ENCODE measurements at regions not wholly inside any gene's neighbourhood (a gene's known extent, or its start where the extent isn't known, plus 50 kb on each side); places are given as distances from the start of the nearest gene placed in this dataset.

GRCh38 chr14:50047274-50047676 lies 69.1 kb downstream of the VCPKMT start:
- no peak overlapping the region for H3K4me3 ChIP-seq
- no peak overlapping the region for H3K4me2 ChIP-seq
- H3K4me1 Mint-ChIP-seq: peaks cover 18% of the 10 kb centered on the region
- no peaks in the 10 kb centered on the region for H3K36me3 Mint-ChIP-seq (ENCODE audit: low read depth)
- no peaks in the 10 kb centered on the region for H4K20me1 ChIP-seq (replicated peaks; ENCODE audit: insufficient read depth)
- H2AFZ ChIP-seq: peak overlapping the region; percentile 93
- H3K4me1 ChIP-seq (ENCODE audit: insufficient read depth): peaks cover 4% of the 10 kb centered on the region; the same call in 1 of the 2 replicates
- H3K27me3 Mint-ChIP-seq (ENCODE audit: insufficient read depth, low read depth, poor library complexity): no peaks in the 10 kb centered on the region
- no peak for ATAC-seq
- no peak overlapping the region for H3K4me3 Mint-ChIP-seq
- no peak overlapping the region for H3K27ac ChIP-seq (ENCODE audit: low read depth)
- H3K9me2 ChIP-seq (ENCODE audit: insufficient read depth): peaks cover 4% of the 10 kb centered on the region; the same call in 1 of the 2 replicates
- H3K9me3 Mint-ChIP-seq: no peaks in the 10 kb centered on the region
- DNase-seq (ENCODE audit: low spot score): no peak
- H3F3A ChIP-seq (replicated peaks; ENCODE audit: low read depth): no peaks in the 10 kb centered on the region
- no peaks in the 10 kb centered on the region for H3K79me2 ChIP-seq (replicated peaks; ENCODE audit: insufficient read depth)
- no peaks in the 10 kb centered on the region for H3K36me3 ChIP-seq (ENCODE audit: insufficient read depth)
- no peak for TF ChIP-seq POLR2AphosphoS5 (IDR thresholded peaks at IDR 0.05; ENCODE audit: low read depth)
- no peak for TF ChIP-seq CREB1 (CRISPR knock-in tag; IDR thresholded peaks at IDR 0.05; ENCODE audit: low read depth)
- TF ChIP-seq, protein P1, sequence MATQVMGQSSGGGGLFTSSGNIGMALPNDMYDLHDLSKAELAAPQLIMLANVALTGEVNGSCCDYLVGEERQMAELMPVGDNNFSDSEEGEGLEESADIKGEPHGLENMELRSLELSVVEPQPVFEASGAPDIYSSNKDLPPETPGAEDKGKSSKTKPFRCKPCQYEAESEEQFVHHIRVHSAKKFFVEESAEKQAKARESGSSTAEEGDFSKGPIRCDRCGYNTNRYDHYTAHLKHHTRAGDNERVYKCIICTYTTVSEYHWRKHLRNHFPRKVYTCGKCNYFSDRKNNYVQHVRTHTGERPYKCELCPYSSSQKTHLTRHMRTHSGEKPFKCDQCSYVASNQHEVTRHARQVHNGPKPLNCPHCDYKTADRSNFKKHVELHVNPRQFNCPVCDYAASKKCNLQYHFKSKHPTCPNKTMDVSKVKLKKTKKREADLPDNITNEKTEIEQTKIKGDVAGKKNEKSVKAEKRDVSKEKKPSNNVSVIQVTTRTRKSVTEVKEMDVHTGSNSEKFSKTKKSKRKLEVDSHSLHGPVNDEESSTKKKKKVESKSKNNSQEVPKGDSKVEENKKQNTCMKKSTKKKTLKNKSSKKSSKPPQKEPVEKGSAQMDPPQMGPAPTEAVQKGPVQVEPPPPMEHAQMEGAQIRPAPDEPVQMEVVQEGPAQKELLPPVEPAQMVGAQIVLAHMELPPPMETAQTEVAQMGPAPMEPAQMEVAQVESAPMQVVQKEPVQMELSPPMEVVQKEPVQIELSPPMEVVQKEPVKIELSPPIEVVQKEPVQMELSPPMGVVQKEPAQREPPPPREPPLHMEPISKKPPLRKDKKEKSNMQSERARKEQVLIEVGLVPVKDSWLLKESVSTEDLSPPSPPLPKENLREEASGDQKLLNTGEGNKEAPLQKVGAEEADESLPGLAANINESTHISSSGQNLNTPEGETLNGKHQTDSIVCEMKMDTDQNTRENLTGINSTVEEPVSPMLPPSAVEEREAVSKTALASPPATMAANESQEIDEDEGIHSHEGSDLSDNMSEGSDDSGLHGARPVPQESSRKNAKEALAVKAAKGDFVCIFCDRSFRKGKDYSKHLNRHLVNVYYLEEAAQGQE (IDR thresholded peaks at IDR 0.05; ENCODE audit: unreplicated experiment): no peak
- no peak for TF ChIP-seq ZNF114 (CRISPR knock-in tag; IDR thresholded peaks at IDR 0.05)
- no peak for TF ChIP-seq JUNB (IDR thresholded peaks at IDR 0.05; ENCODE audit: unreplicated experiment)
- TF ChIP-seq EZH2phosphoT487 (IDR thresholded peaks at IDR 0.05; ENCODE audit: unreplicated experiment): no peak
- H3K27me3 ChIP-seq (ENCODE audit: insufficient read depth): no peaks in the 10 kb centered on the region
- no peak overlapping the region for H3K27ac Mint-ChIP-seq

- no peak overlapping the region for H3K27ac Mint-ChIP-seq
- H3K79me2 ChIP-seq (replicated peaks; ENCODE audit: insufficient read depth): no peaks in the 10 kb centered on the region
- no peak overlapping the region for H3K4me3 Mint-ChIP-seq
- ATAC-seq: no peak
- no peak overlapping the region for H3K4me2 ChIP-seq
- no peak for DNase-seq (ENCODE audit: low spot score)
- H3K27me3 Mint-ChIP-seq (ENCODE audit: insufficient read depth, low read depth, poor library complexity): no peaks in the 10 kb centered on the region
- no peak overlapping the region for H3K4me3 ChIP-seq
- peaks cover 18% of the 10 kb centered on the region for H3K4me1 Mint-ChIP-seq
- no peak overlapping the region for H2AFZ ChIP-seq
- H4K20me1 ChIP-seq (replicated peaks; ENCODE audit: insufficient read depth): no peaks in the 10 kb centered on the region
- peaks cover 4% of the 10 kb centered on the region; the same call in 1 of the 2 replicates for H3K9me2 ChIP-seq (ENCODE audit: insufficient read depth)
- H3K36me3 ChIP-seq (ENCODE audit: insufficient read depth): no peaks in the 10 kb centered on the region
- no peaks in the 10 kb centered on the region for H3K36me3 Mint-ChIP-seq (ENCODE audit: low read depth)
- H3K9me3 Mint-ChIP-seq: no peaks in the 10 kb centered on the region
- no peak overlapping the region for H3K27ac ChIP-seq (ENCODE audit: low read depth)
- peaks cover 4% of the 10 kb centered on the region; the same call in 1 of the 2 replicates for H3K4me1 ChIP-seq (ENCODE audit: insufficient read depth)
- H3K27me3 ChIP-seq (ENCODE audit: insufficient read depth): no peaks in the 10 kb centered on the region
- H3F3A ChIP-seq (replicated peaks; ENCODE audit: low read depth): no peaks in the 10 kb centered on the region
- TF ChIP-seq CTCF (conservative IDR thresholded peaks at IDR 0.05; ENCODE audit: low read depth in 2 of 2): no peak
- no peak for TF ChIP-seq POLR2AphosphoS5 (IDR thresholded peaks at IDR 0.05; ENCODE audit: low read depth)
- TF ChIP-seq ZNF114 (CRISPR knock-in tag; IDR thresholded peaks at IDR 0.05): no peak
- TF ChIP-seq STAT1 (IDR thresholded peaks at IDR 0.05; ENCODE audit: unreplicated experiment): no peak
- TF ChIP-seq ZNF331 (CRISPR knock-in tag; IDR thresholded peaks at IDR 0.05; ENCODE audit: low read depth): no peak
- TF ChIP-seq, protein P1 (IDR thresholded peaks at IDR 0.05; ENCODE audit: unreplicated experiment): no peak
Observed at GRCh38 chr14:50049093-50049492, 67.3 kb downstream of the VCPKMT start.

All from GM23338 (cell line).